ENCODE measurements at regions not wholly inside any gene's neighbourhood (a gene's known extent, or its start where the extent isn't known, plus 50 kb on each side); places are given as distances from the start of the nearest gene placed in this dataset.

DNA sequence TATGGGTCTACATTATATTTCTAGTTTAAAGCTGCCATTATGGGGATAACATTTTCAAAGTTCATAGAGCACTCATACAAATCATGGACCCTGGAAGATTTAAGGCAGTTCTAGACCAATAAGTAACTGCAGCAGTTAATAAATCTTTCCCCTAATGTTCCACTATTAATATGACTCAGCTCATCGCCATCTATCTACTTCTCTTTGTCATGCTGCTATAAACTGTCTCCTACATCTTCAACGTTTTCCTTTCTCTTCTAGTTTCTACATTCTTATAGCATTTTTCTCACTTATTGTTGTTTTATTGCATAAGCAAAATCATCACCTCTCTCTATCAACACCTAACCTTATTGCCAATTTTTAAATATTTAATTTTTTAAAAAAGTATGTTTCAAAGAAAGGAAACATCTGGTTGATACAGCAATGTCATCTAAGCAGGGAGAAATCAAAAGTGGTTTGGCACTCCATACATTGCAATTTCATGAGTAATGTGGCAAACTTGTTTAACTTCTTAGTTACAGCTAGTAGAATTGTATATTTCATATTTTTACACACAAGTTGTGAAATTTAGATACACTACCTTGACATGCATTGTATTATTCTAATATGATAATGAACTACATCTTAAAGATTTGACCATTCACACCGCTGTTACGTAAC is 1500.4 kb upstream of the MIR17HG start:
- no peaks in the 10 kb centered on the region for H3K36me3 Mint-ChIP-seq (ENCODE audit: low read depth)
- no peak overlapping the region for H3K27ac Mint-ChIP-seq
- H3K9me3 Mint-ChIP-seq = no peaks in the 10 kb centered on the region
- no peak for DNase-seq
- no peaks in the 10 kb centered on the region for H3K27me3 Mint-ChIP-seq
- ChIA-PET CTCF (no interaction called here), POLR2A (no interaction called here)
- H3K4me3 Mint-ChIP-seq = no peak overlapping the region
- no peaks in the 10 kb centered on the region for H3K4me1 Mint-ChIP-seq

DNA sequence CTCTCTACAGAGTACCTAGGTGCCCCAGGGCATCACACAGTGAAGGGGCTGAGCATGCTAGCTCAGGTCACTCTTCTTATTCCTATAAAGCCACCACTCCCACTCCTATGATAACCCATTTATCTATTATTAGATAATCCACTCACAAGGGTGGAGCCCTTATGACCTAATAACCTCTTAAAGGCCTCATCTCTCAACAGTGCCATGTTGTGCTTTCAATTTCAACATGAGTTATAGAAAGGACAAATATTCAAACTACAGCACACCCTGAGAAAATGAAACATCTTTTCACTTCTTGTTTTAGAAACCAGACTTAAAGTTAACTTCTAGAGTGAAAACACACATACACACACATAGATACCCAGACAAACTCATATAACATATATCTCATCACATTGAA is 1494.9 kb upstream of the MIR17HG start:
- Mint-ChIP-seq H3K27me3 (no peaks in the 10 kb centered on the region), H3K36me3 (ENCODE audit: low read depth) (no peaks in the 10 kb centered on the region), H3K4me3 (no peak overlapping the region), H3K9me3 (no peaks in the 10 kb centered on the region), H3K4me1 (no peaks in the 10 kb centered on the region), H3K27ac (no peak overlapping the region)
- DNase-seq = no peak
- ChIA-PET CTCF (no interaction called here), POLR2A (no interaction called here)

DNA sequence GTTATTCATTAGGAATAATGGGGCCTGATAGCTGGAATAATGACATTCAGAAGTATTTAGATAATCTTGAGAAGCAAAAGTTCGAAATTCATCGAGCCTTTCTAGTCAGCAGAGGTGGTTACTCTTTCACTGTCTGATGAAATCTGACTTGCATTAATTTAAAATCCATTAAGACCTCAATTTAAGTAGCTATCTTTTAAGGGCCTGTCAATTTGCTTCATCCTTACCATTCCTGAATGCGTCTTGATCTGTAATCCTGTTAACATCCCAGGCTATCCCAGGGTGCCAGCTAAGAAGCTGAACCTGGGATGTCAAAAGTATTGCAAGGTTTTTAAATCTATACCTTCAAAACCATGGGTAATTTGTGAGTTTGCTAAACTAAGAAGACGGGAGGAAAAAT is 1491.0 kb upstream of the MIR17HG start:
- DNase-seq = no peak
- ChIA-PET POLR2A (no interaction called here), CTCF (no interaction called here)
- no peaks in the 10 kb centered on the region for H3K36me3 Mint-ChIP-seq (ENCODE audit: low read depth)
- H3K9me3 Mint-ChIP-seq = peaks cover 2% of the 10 kb centered on the region
- H3K27ac Mint-ChIP-seq = no peak overlapping the region
- no peaks in the 10 kb centered on the region for H3K4me1 Mint-ChIP-seq
- no peaks in the 10 kb centered on the region for H3K27me3 Mint-ChIP-seq
- H3K4me3 Mint-ChIP-seq = no peak overlapping the region

DNA sequence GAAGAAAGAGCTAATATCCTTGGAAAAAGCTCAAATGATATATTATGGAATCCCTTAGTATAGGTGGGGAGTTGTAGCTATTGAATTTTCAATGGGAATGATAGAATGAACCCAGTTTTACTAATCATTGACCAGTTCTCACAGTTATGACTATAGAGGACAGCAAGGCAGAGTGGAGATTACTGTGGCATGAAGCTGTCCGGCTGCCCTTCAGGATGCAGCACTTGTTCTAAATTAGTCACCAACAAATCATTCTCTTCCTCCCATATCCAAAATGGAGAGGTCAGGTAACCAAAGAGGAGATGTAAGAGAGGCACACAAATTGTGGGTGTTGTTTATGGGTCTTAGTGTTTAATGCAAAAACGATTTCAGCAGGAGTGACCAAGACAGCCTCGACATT is 1490.0 kb upstream of the MIR17HG start:
- ChIA-PET POLR2A (no interaction called here), CTCF (no interaction called here)
- H3K9me3 Mint-ChIP-seq = peaks cover 2% of the 10 kb centered on the region
- no peaks in the 10 kb centered on the region for H3K36me3 Mint-ChIP-seq (ENCODE audit: low read depth)
- no peaks in the 10 kb centered on the region for H3K4me1 Mint-ChIP-seq
- H3K27me3 Mint-ChIP-seq = no peaks in the 10 kb centered on the region
- H3K4me3 Mint-ChIP-seq = no peak overlapping the region
- no peak for DNase-seq
- H3K27ac Mint-ChIP-seq = no peak overlapping the region

DNA sequence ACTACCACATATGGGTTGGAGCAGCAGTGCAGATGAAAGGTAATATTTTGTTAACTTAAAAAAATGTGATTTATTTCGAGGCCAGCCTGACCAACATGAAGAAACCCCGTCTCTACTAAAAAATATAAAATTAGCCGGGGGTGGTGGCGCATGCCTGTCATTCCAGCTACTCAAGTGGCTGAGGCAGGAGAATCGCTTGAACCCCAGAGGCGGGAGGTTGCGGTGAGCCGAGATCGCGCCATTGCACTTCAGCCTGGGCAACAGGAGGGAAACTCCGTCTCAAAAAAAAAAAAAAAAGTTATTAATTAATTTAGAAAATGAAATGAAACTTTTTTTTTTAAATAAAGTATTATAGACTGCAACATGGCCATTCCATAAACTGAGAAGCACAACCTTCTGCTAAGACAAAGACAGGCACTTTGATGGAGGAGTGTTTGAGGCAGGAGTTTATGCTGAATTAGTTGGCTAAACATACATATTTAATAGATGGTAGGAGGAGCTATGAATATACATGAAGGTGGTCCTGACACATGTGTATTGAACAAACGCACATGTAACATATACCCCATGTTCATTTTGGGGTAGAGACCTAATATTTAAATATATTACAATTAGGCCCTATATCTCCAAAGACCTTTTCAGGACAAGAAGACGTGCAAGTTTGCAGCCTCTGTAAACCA is 1485.3 kb upstream of the MIR17HG start:
- DNase-seq = no peak
- CTCF ChIA-PET = no interaction called here
- H3K27ac Mint-ChIP-seq = no peak overlapping the region
- POLR2A ChIA-PET = no interaction called here
- H3K4me3 Mint-ChIP-seq = no peak overlapping the region
- no peaks in the 10 kb centered on the region for H3K27me3 Mint-ChIP-seq
- no peaks in the 10 kb centered on the region for H3K4me1 Mint-ChIP-seq
- H3K36me3 Mint-ChIP-seq (ENCODE audit: low read depth) = no peaks in the 10 kb centered on the region
- H3K9me3 Mint-ChIP-seq = peaks cover 12% of the 10 kb centered on the region

GRCh38 chr13:89862691-89863036 is 1484.8 kb upstream of the MIR17HG start:
- CTCF ChIA-PET = no interaction called here
- no peak for DNase-seq
- H3K36me3 Mint-ChIP-seq (ENCODE audit: low read depth) = no peaks in the 10 kb centered on the region
- POLR2A ChIA-PET = no interaction called here
- H3K4me1 Mint-ChIP-seq = no peaks in the 10 kb centered on the region
- peaks cover 17% of the 10 kb centered on the region for H3K9me3 Mint-ChIP-seq
- H3K27me3 Mint-ChIP-seq = no peaks in the 10 kb centered on the region
- no peak overlapping the region for H3K27ac Mint-ChIP-seq
- no peak overlapping the region for H3K4me3 Mint-ChIP-seq

GRCh38 chr13:89865164-89866064 is 1482.1 kb upstream of the MIR17HG start:
- H3K4me3 Mint-ChIP-seq = no peak overlapping the region
- CTCF ChIA-PET = no interaction called here
- H3K27me3 Mint-ChIP-seq = no peaks in the 10 kb centered on the region
- H3K9me3 Mint-ChIP-seq = peaks cover 22% of the 10 kb centered on the region
- POLR2A ChIA-PET = no interaction called here
- H3K4me1 Mint-ChIP-seq = no peaks in the 10 kb centered on the region
- no peaks in the 10 kb centered on the region for H3K36me3 Mint-ChIP-seq (ENCODE audit: low read depth)
- no peak for DNase-seq
- H3K27ac Mint-ChIP-seq = no peak overlapping the region

GRCh38 chr13:89869312-89869711 is 1478.2 kb upstream of the MIR17HG start:
- no peak for DNase-seq
- H3K27me3 Mint-ChIP-seq = no peaks in the 10 kb centered on the region
- no peak overlapping the region for H3K27ac Mint-ChIP-seq
- H3K4me1 Mint-ChIP-seq = no peaks in the 10 kb centered on the region
- H3K9me3 Mint-ChIP-seq = peaks cover 20% of the 10 kb centered on the region
- H3K36me3 Mint-ChIP-seq (ENCODE audit: low read depth) = no peaks in the 10 kb centered on the region
- ChIA-PET POLR2A (no interaction called here), CTCF (no interaction called here)
- no peak overlapping the region for H3K4me3 Mint-ChIP-seq

DNA sequence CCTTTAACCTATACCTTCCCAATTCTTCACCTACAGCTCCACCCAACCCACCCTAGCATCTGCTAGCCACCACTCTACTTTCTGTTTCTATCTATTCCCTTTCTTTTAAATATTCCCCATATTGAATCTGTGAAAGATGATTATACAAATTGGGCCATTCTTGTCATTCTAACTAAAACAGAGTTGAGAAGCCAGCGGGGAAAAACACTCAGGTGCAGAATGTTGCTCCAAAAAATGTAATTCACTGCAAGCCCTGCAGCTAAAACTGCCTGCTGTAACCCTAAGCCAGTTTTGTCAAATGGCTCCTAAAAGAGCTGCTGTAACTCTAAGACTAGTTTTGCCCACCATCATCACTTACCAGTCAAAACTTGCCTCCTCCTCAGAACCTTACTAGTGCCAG is 1468.6 kb upstream of the MIR17HG start:
- Mint-ChIP-seq H3K9me3 (peaks cover 2% of the 10 kb centered on the region), H3K4me3 (no peak overlapping the region), H3K27me3 (no peaks in the 10 kb centered on the region), H3K4me1 (no peaks in the 10 kb centered on the region), H3K36me3 (ENCODE audit: low read depth) (no peaks in the 10 kb centered on the region), H3K27ac (no peak overlapping the region)
- ChIA-PET CTCF (no interaction called here), POLR2A (no interaction called here)
- DNase-seq = no peak

DNA sequence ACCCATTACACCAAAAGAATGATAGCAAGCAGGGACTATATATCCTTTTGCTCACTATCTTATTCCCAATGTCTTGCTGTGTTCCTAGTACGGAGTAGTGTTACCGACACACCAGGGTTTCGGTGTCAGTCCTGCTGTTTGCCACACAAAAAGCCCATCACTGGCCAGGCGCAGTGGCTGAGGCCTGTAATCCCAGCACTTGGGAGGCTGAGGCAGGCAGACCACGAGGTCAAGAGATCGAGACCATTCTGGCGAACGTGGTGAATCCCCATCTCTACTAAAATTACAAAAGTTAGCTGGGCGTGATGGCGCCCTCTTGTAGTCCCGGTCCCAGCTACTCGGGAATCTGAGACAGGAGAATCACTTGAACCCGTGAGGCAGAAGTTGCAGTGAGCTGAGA is 1467.3 kb upstream of the MIR17HG start:
- Mint-ChIP-seq H3K27ac (no peak overlapping the region), H3K27me3 (no peaks in the 10 kb centered on the region)
- POLR2A ChIA-PET = no interaction called here

GRCh38 chr13:89883893-89884448 is 1463.5 kb upstream of the MIR17HG start:
- CTCF ChIA-PET = no interaction called here
- H3K36me3 Mint-ChIP-seq (ENCODE audit: low read depth) = no peaks in the 10 kb centered on the region
- H3K4me3 Mint-ChIP-seq = no peak overlapping the region
- H3K27ac Mint-ChIP-seq = no peak overlapping the region
- POLR2A ChIA-PET = no interaction called here
- H3K4me1 Mint-ChIP-seq = no peaks in the 10 kb centered on the region
- no peak for DNase-seq
- H3K27me3 Mint-ChIP-seq = no peaks in the 10 kb centered on the region
- peaks cover 10% of the 10 kb centered on the region for H3K9me3 Mint-ChIP-seq

More for the DNA sequence above, 1467.3 kb upstream of the MIR17HG start:
- no peaks in the 10 kb centered on the region for H3K4me1 Mint-ChIP-seq
- CTCF ChIA-PET = no interaction called here
- H3K9me3 Mint-ChIP-seq = peaks cover 6% of the 10 kb centered on the region
- DNase-seq = no peak
- no peaks in the 10 kb centered on the region for H3K36me3 Mint-ChIP-seq (ENCODE audit: low read depth)
- H3K4me3 Mint-ChIP-seq = no peak overlapping the region

- POLR2A ChIA-PET = no interaction called here
- no peaks in the 10 kb centered on the region for H3K36me3 Mint-ChIP-seq (ENCODE audit: low read depth)
- no peak overlapping the region for H3K27ac Mint-ChIP-seq
- CTCF ChIA-PET = no interaction called here
- H3K9me3 Mint-ChIP-seq = peaks cover 5% of the 10 kb centered on the region
- H3K4me1 Mint-ChIP-seq = no peaks in the 10 kb centered on the region
- H3K27me3 Mint-ChIP-seq = no peaks in the 10 kb centered on the region
- DNase-seq = no peak
- H3K4me3 Mint-ChIP-seq = no peak overlapping the region
Observed at GRCh38 chr13:89890806-89891205, 1456.7 kb upstream of the MIR17HG start.

DNA sequence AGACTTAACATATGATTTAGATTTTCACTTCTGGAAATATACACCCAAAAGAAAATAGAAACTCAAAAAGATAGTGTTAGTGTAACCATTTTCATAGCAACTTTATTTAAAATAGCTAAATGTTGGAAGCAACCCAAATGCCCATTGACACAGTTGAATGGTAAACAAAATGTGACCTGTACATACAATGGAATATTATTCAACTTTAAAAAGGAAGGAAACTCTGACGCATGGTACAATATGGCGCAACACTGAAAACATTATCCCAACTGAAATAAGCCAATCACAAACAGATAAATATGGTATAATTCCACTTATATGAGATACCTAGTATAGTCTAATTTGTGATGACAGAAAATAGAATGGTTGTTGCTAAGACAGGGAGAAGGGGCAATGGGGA is 1456.1 kb upstream of the MIR17HG start:
- Mint-ChIP-seq H3K27ac (no peak overlapping the region), H3K36me3 (ENCODE audit: low read depth) (no peaks in the 10 kb centered on the region), H3K4me1 (no peaks in the 10 kb centered on the region), H3K9me3 (peaks cover 5% of the 10 kb centered on the region), H3K27me3 (no peaks in the 10 kb centered on the region), H3K4me3 (no peak overlapping the region)
- ChIA-PET CTCF (no interaction called here), POLR2A (no interaction called here)
- no peak for DNase-seq

DNA sequence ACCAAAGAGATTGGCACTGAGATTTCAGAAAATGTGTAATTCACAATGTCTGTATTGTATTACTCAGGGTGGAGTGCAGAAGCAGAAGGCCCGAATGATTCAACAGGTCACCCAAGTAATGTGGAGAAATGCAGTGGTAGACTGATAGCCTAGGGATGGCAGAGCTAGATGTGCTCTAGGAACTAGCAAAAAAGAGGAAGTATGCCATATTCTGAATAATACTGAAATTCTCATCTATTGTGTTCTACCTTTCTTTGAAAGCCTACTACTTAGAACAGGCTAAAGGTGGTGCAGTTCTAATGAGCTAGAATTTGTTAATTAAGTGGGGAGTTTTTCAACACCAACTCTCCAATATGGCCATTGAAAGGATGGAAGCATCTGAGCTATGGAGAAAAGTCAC is 1449.8 kb upstream of the MIR17HG start:
- no peaks in the 10 kb centered on the region for H3K27me3 Mint-ChIP-seq
- POLR2A ChIA-PET = no interaction called here
- CTCF ChIA-PET = no interaction called here
- no peaks in the 10 kb centered on the region for H3K36me3 Mint-ChIP-seq (ENCODE audit: low read depth)
- no peak overlapping the region for H3K4me3 Mint-ChIP-seq
- H3K4me1 Mint-ChIP-seq = no peaks in the 10 kb centered on the region
- no peak for DNase-seq
- peaks cover 5% of the 10 kb centered on the region for H3K9me3 Mint-ChIP-seq
- no peak overlapping the region for H3K27ac Mint-ChIP-seq

All from activated CD4-positive, alpha-beta memory T cell treated with anti-CD3 and anti-CD28 coated beads, Interleukin-2, amount 10 ng/mL, durations not matched to agents 7 days and 5 days (primary cell).